HPDE6-E6E7 (cell line): ENCODE measurements at regions not wholly inside any gene's neighbourhood (a gene's known extent, or its start where the extent isn't known, plus 50 kb on each side); places are given as distances from the start of the nearest gene placed in this dataset.

Source experiments
- DNase-seq: peaks from one replicate; pipeline ENCODE4 v3.0.0; 2011; ENCODE audit warnings: missing footprints; ENCODE audit errors: extremely low spot score

- peak; percentile 85 for DNase-seq
Measured at GRCh38 chr14:34043627-34044372, 92.9 kb upstream of the EGLN3 start.

GRCh38 chr14:34041220-34041619 is 90.3 kb upstream of the EGLN3 start:
- DNase-seq, result no peak

- DNase-seq, result no peak
Measured at GRCh38 chr14:34040766-34041165, 89.9 kb upstream of the EGLN3 start.

GRCh38 chr14:34039428-34040047 is 88.7 kb upstream of the EGLN3 start:
- DNase-seq, result no peak

- DNase-seq, result no peak
Measured at GRCh38 chr14:34038358-34039057, 87.6 kb upstream of the EGLN3 start.

- DNase-seq, result no peak
Measured at GRCh38 chr14:34036319-34036766, 85.5 kb upstream of the EGLN3 start.

GRCh38 chr14:34035934-34036250 is 85.0 kb upstream of the EGLN3 start:
- no peak for DNase-seq

- DNase-seq, result peak; percentile 88
Measured at GRCh38 chr14:34035177-34035933, 84.5 kb upstream of the EGLN3 start.

- no peak for DNase-seq
Measured at GRCh38 chr14:34034447-34035176, 83.7 kb upstream of the EGLN3 start.

- no peak for DNase-seq
Measured at GRCh38 chr14:34032720-34033119, 81.8 kb upstream of the EGLN3 start.

- DNase-seq, result no peak
Measured at GRCh38 chr14:34030864-34031263, 80.0 kb upstream of the EGLN3 start.

- DNase-seq, result no peak
Measured at GRCh38 chr14:34029921-34030334, 79.1 kb upstream of the EGLN3 start.

- DNase-seq, result no peak
Measured at GRCh38 chr14:34027990-34028495, 77.2 kb upstream of the EGLN3 start.

- no peak for DNase-seq
Measured at GRCh38 chr14:34027130-34027989, 76.5 kb upstream of the EGLN3 start.

GRCh38 chr14:34025325-34026017 is 74.6 kb upstream of the EGLN3 start:
- DNase-seq, result no peak

GRCh38 chr14:34024768-34025144 is 73.9 kb upstream of the EGLN3 start:
- no peak for DNase-seq

GRCh38 chr14:34023824-34024767 is 73.2 kb upstream of the EGLN3 start:
- DNase-seq, result no peak

GRCh38 chr14:34021096-34021495 is 70.2 kb upstream of the EGLN3 start:
- DNase-seq, result no peak

GRCh38 chr14:34020014-34020413 is 69.1 kb upstream of the EGLN3 start:
- no peak for DNase-seq
